ENCODE measurements at regions not wholly inside any gene's neighbourhood (a gene's known extent, or its start where the extent isn't known, plus 50 kb on each side); places are given as distances from the start of the nearest gene placed in this dataset.

DNA sequence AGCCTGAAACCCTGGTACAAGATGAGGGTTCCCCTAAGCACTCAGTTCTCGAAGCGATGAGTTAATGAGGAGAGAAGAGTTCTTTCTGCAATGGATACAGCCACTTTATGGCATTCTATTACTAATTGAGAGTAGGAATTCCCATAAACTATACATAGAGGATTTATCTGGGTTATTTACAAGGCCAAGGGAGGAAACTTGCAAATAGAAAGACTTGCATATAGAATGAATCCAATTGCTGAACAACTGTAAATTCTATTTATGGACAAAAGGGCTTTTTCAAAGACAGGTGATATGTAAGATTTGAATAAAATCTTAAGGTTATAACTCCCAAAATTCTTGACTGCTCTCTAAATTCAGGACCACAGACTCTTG is 182.2 kb downstream of the PPARGC1A start:
- TF ChIP-seq, protein P1, sequence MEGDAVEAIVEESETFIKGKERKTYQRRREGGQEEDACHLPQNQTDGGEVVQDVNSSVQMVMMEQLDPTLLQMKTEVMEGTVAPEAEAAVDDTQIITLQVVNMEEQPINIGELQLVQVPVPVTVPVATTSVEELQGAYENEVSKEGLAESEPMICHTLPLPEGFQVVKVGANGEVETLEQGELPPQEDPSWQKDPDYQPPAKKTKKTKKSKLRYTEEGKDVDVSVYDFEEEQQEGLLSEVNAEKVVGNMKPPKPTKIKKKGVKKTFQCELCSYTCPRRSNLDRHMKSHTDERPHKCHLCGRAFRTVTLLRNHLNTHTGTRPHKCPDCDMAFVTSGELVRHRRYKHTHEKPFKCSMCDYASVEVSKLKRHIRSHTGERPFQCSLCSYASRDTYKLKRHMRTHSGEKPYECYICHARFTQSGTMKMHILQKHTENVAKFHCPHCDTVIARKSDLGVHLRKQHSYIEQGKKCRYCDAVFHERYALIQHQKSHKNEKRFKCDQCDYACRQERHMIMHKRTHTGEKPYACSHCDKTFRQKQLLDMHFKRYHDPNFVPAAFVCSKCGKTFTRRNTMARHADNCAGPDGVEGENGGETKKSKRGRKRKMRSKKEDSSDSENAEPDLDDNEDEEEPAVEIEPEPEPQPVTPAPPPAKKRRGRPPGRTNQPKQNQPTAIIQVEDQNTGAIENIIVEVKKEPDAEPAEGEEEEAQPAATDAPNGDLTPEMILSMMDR (IDR thresholded peaks at IDR 0.05), result no peak
- TF ChIP-seq POLR2AphosphoS5 (IDR thresholded peaks at IDR 0.05; ENCODE audit: low read depth, low read length) (no peak), SIN3A (IDR thresholded peaks at IDR 0.05; ENCODE audit: borderline replicate concordance, insufficient read depth, low read depth, low read length) (no peak), TCF7L2 (IDR thresholded peaks at IDR 0.05; ENCODE audit: low read depth, low read length) (no peak)
- TF ChIP-seq, protein P2, sequence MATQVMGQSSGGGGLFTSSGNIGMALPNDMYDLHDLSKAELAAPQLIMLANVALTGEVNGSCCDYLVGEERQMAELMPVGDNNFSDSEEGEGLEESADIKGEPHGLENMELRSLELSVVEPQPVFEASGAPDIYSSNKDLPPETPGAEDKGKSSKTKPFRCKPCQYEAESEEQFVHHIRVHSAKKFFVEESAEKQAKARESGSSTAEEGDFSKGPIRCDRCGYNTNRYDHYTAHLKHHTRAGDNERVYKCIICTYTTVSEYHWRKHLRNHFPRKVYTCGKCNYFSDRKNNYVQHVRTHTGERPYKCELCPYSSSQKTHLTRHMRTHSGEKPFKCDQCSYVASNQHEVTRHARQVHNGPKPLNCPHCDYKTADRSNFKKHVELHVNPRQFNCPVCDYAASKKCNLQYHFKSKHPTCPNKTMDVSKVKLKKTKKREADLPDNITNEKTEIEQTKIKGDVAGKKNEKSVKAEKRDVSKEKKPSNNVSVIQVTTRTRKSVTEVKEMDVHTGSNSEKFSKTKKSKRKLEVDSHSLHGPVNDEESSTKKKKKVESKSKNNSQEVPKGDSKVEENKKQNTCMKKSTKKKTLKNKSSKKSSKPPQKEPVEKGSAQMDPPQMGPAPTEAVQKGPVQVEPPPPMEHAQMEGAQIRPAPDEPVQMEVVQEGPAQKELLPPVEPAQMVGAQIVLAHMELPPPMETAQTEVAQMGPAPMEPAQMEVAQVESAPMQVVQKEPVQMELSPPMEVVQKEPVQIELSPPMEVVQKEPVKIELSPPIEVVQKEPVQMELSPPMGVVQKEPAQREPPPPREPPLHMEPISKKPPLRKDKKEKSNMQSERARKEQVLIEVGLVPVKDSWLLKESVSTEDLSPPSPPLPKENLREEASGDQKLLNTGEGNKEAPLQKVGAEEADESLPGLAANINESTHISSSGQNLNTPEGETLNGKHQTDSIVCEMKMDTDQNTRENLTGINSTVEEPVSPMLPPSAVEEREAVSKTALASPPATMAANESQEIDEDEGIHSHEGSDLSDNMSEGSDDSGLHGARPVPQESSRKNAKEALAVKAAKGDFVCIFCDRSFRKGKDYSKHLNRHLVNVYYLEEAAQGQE (IDR thresholded peaks at IDR 0.05; ENCODE audit: insufficient read depth in 1 of 2, low read depth in 2 of 2, low read length in 1 of 2), result no peak
